HepG2 (cell line): ENCODE measurements at regions not wholly inside any gene's neighbourhood (a gene's known extent, or its start where the extent isn't known, plus 50 kb on each side); places are given as distances from the start of the nearest gene placed in this dataset.

Experiments
- ATAC-seq: fragments of 200-7000 bp; cut with Tn5 transposase; 3 replicates; pipeline ENCODE4 v1.9.1; 2020; ENCODE audit warnings: mild to moderate bottlenecking, moderate library complexity
- BruUV-seq: library from RNA; stranded (reverse); fragments of 400-500 nt; replicated peaks from 2 replicates; lab custom pipeline; 2021; lab: Mats Ljungman, UMichigan
- CTCF ChIA-PET: fragments of 300-600 bp; formaldehyde crosslinking; extraction: SDS; loops from one replicate; lab custom pipeline; 2021; ENCODE audit warnings: low total read pairs, inconsistent platforms, low intra/inter-chr PET ratio; lab: Yijun Ruan, JAX
- POLR2A ChIA-PET: fragments of 350-600 bp; sonication (Branson Sonifier 250); formaldehyde crosslinking; loops from one replicate; lab custom pipeline; 2020; ENCODE audit warnings: antibody characterized with exemption, inconsistent platforms; lab: Yijun Ruan, JAX
- DNase-seq: peaks from one replicate; pipeline ENCODE4 v3.0.0-alpha.2; 2015; ENCODE audit warnings: low spot score
- FAIRE-seq: peaks from 3 replicates; lab custom pipeline; 2011; peaks lifted over from hg19 to GRCh38; lab: Jason Lieb, UNC
- H2AFZ ChIP-seq: one replicate; pipeline ENCODE4 v1.6.1; 2011; ENCODE audit warnings: low read length, inconsistent platforms
- H3K27ac ChIP-seq: fragments of 300-600 bp; 3 replicates; pipeline ENCODE4 v1.8.0; 2011; ENCODE audit warnings: mixed run types, mild to moderate bottlenecking, mixed read lengths, low read length, inconsistent platforms; ENCODE audit not compliant: insufficient read depth; ENCODE audit errors: extremely low read length
- H3K27me3 ChIP-seq, 2 experiments: fragments of 200-600 bp in 1 of 2; 2 replicates in 1 of 2; 3 replicates in 1 of 2; pipeline versions ENCODE4 v1.6.0 to v1.8.0; 2011; ENCODE audit warnings: low read length in 2 of 2, mild to moderate bottlenecking in 2 of 2, moderate library complexity in 2 of 2, inconsistent platforms in 1 of 2; ENCODE audit not compliant: insufficient read depth in 2 of 2, control insufficient read depth in 1 of 2
- H3K36me3 ChIP-seq, 2 experiments: fragments of 200-600 bp in 1 of 2; replicated peaks in 1 of 2; 2 replicates in 1 of 2; 3 replicates in 1 of 2; pipeline versions ENCODE4 v1.5.1 to v1.8.0; 2011; ENCODE audit warnings: low read length in 2 of 2, inconsistent platforms in 1 of 2; ENCODE audit not compliant: insufficient read depth in 2 of 2, control insufficient read depth in 1 of 2
- H3K4me1 ChIP-seq: 2 replicates; pipeline ENCODE4 v1.5.1; 2012; ENCODE audit warnings: low read length, inconsistent platforms; ENCODE audit not compliant: insufficient read depth
- H3K4me2 ChIP-seq: 2 replicates; pipeline ENCODE4 v1.6.0; 2011; ENCODE audit warnings: low read depth, low read length, inconsistent platforms
- H3K4me3 ChIP-seq, 3 experiments: fragments of 200-600 bp in 1 of 3; sonication (generic), shearing (Covaris generic) in 1 of 3; replicated peaks in 1 of 3; 2 replicates each; pipeline ENCODE4 v1.5.1; 2011 to 2016; ENCODE audit warnings: low read length in 3 of 3, inconsistent platforms in 2 of 3, low read depth in 2 of 3, mild to moderate bottlenecking in 2 of 3, control low read depth in 1 of 3, mixed read lengths in 1 of 3; ENCODE audit not compliant: insufficient read depth in 1 of 3
- H3K79me2 ChIP-seq: one replicate; pipeline ENCODE4 v1.6.1; 2011; ENCODE audit warnings: low read length, inconsistent platforms; ENCODE audit not compliant: insufficient read depth
- H3K9ac ChIP-seq: 2 replicates; pipeline ENCODE4 v1.6.0; 2011; ENCODE audit warnings: mild to moderate bottlenecking, low read depth, low read length, inconsistent platforms; ENCODE audit not compliant: insufficient read depth
- H3K9me3 ChIP-seq: 2 replicates; pipeline ENCODE4 v1.5.1; 2012; ENCODE audit warnings: mild to moderate bottlenecking, low read length
- H4K20me1 ChIP-seq: 2 replicates; pipeline ENCODE4 v1.6.0; 2011; ENCODE audit warnings: inconsistent platforms, mild to moderate bottlenecking, low read length, moderate library complexity; ENCODE audit not compliant: insufficient read depth
- ARHGAP35 ChIP-seq: sonication (generic); formaldehyde crosslinking; IDR thresholded peaks from 2 replicates; pipeline ENCODE4 v1.9.0; 2022; ENCODE audit warnings: mild to moderate bottlenecking, inconsistent platforms, moderate library complexity, missing genetic modification reagents, borderline replicate concordance
- HOXA5 ChIP-seq: sonication (generic); formaldehyde crosslinking; IDR thresholded peaks from 2 replicates; pipeline ENCODE4 v1.4.0; 2020; ENCODE audit warnings: missing genetic modification reagents
- JDP2 ChIP-seq: sonication (generic); formaldehyde crosslinking; IDR thresholded peaks from 2 replicates; pipeline ENCODE4 v1.8.1; 2022; ENCODE audit warnings: missing genetic modification reagents, borderline replicate concordance
- KDM3A ChIP-seq: IDR thresholded peaks from 2 replicates; pipeline ENCODE4 v1.6.1; 2018; ENCODE audit warnings: low read depth, missing compliant biosample characterization
- SPEN ChIP-seq: sonication (generic); formaldehyde crosslinking; IDR thresholded peaks from 2 replicates; pipeline ENCODE4 v1.5.1; 2020; ENCODE audit warnings: low read depth, mild to moderate bottlenecking, missing genetic modification reagents
- ZBTB14 ChIP-seq: sonication (generic); formaldehyde crosslinking; IDR thresholded peaks from 2 replicates; pipeline ENCODE4 v1.4.0; 2020; ENCODE audit warnings: missing genetic modification reagents
- ZFP91 ChIP-seq: sonication (generic); formaldehyde crosslinking; IDR thresholded peaks from 2 replicates; pipeline ENCODE4 v1.9.0; 2022; ENCODE audit warnings: missing genetic modification reagents, mild to moderate bottlenecking, borderline replicate concordance
- ZNF343 ChIP-seq: sonication (generic); formaldehyde crosslinking; IDR thresholded peaks from 2 replicates; pipeline ENCODE4 v1.4.0; 2020; ENCODE audit warnings: mild to moderate bottlenecking, missing genetic modification reagents
- ZNF468 ChIP-seq: sonication (generic); formaldehyde crosslinking; IDR thresholded peaks from 2 replicates; pipeline ENCODE4 v1.8.0; 2022; ENCODE audit warnings: mild to moderate bottlenecking, moderate library complexity, missing genetic modification reagents
- ZNF484 ChIP-seq: sonication (generic); formaldehyde crosslinking; IDR thresholded peaks from 2 replicates; pipeline ENCODE4 v1.5.1; 2020; ENCODE audit warnings: mild to moderate bottlenecking, low read depth, missing genetic modification reagents, borderline replicate concordance
- ZNF563 ChIP-seq: sonication (generic); formaldehyde crosslinking; IDR thresholded peaks from 2 replicates; pipeline ENCODE4 v1.8.0; 2022; ENCODE audit warnings: mild to moderate bottlenecking, moderate library complexity, missing genetic modification reagents
- ZNF609 ChIP-seq: sonication (generic); formaldehyde crosslinking; IDR thresholded peaks from 2 replicates; pipeline ENCODE4 v1.4.0; 2020; ENCODE audit warnings: mild to moderate bottlenecking, missing genetic modification reagents, borderline replicate concordance
- ZNF777 ChIP-seq: sonication (generic); formaldehyde crosslinking; IDR thresholded peaks from 2 replicates; pipeline ENCODE4 v1.4.0; 2020; ENCODE audit warnings: missing genetic modification reagents
- WGBS: methylation state at CpG from one replicate; pipeline ENCODE4 v1.1.6; 2017; ENCODE audit warnings: low lambda C conversion rate; 5-methylcytosine and 5-hydroxymethylcytosine counted together
- in situ Hi-C: cut with HindIII; loops from 2 replicates; pipeline ENCODE4 v1.10.0; 2017; ENCODE audit warnings: low pct_unique_long_range_greater_than_20kb; ENCODE audit not compliant: extremely low pct_ligation_motif_present
- intact Hi-C: fragments of 100-400 bp; cut with micrococcal nuclease; formaldehyde crosslinking; loops from one replicate; pipeline ENCODE4 v1.10.0; 2022; ENCODE audit not compliant: unreplicated experiment

GRCh38 chr10:93166134-93166533 is 92.4 kb downstream of the CYP26A1 start:
- no peak for DNase-seq
- POLR2A ChIA-PET = no interaction called here
- TF ChIP-seq ZNF609 = no peak
- TF ChIP-seq ZNF343 (CRISPR knock-in tag) = no peak
- no peak for TF ChIP-seq KDM3A
- no peak for TF ChIP-seq ZNF563 (CRISPR knock-in tag)
- no peak for TF ChIP-seq ZNF777 (CRISPR knock-in tag)
- no peak for TF ChIP-seq SPEN (CRISPR knock-in tag)
- no peak for TF ChIP-seq ZFP91 (CRISPR knock-in tag)
- no peak for TF ChIP-seq JDP2 (CRISPR knock-in tag)
- TF ChIP-seq HOXA5 = no peak
- TF ChIP-seq ZBTB14 = no peak
- no peak for TF ChIP-seq ARHGAP35 (CRISPR knock-in tag)
- TF ChIP-seq ZNF484 = no peak
- no peak for TF ChIP-seq ZNF468 (CRISPR knock-in tag)

More at GRCh38 chr10:93166134-93166533, 92.4 kb downstream of the CYP26A1 start:
- 10% methylated on average over 4 of the region's 4 CpGs for WGBS
- H3K79me2 ChIP-seq = no peaks in the 10 kb centered on the region
- no peak overlapping the region for H3K4me2 ChIP-seq
- H3K27ac ChIP-seq = no peak overlapping the region
- in situ Hi-C loops (no loop called here), intact Hi-C loops (no loop called here)
- H3K36me3 ChIP-seq = no peaks in the 10 kb centered on the region
- FAIRE-seq (no peak), ATAC-seq (peak; percentile 61; the same call in 2 of the 3 replicates)
- no peak overlapping the region for H3K9ac ChIP-seq
- CTCF ChIA-PET = no interaction called here
- no peak overlapping the region for H2AFZ ChIP-seq
- no peaks in the 10 kb centered on the region for H4K20me1 ChIP-seq
- H3K4me3 ChIP-seq = no peak overlapping the region
- 0 out of 2 replicates have a peak, but pooled peaks cover 5% of the 10 kb centered on the region for H3K4me1 ChIP-seq
- no peaks in the 10 kb centered on the region; a peak in 1 of 5 replicates for H3K27me3 ChIP-seq
- peaks cover 7% of the 10 kb centered on the region; the same call in 1 of the 2 replicates for H3K9me3 ChIP-seq
- no TSS peak for BruUV-seq
